Lung (tissue), 11 donors: ENCODE measurements at regions not wholly inside any gene's neighbourhood (a gene's known extent, or its start where the extent isn't known, plus 50 kb on each side); places are given as distances from the start of the nearest gene placed in this dataset.

Experiments
- ATAC-seq: fragments of 200-7000 bp; cut with Tn5 transposase; one replicate; pipeline ENCODE4 v1.9.1; 2020; ENCODE audit warnings: moderate number of reproducible peaks; ENCODE audit not compliant: insufficient read depth, low FRiP score
- DNase-seq, 3 donors: peaks; one replicate each; pipeline ENCODE4 v3.0.0-alpha.2; 2013 to 2017
- H3K27ac ChIP-seq, 2 donors: one replicate each; pipeline ENCODE4 v1.5.1; 2013; ENCODE audit warnings: mild to moderate bottlenecking in 2 of 2, moderate library complexity in 2 of 2, control low read depth in 1 of 2, inconsistent platforms in 1 of 2, low read depth in 1 of 2, low read length in 1 of 2
- H3K27me3 ChIP-seq, 3 donors: one replicate each; pipeline ENCODE4 v1.5.1; 2013; ENCODE audit warnings: low read length in 2 of 3; ENCODE audit not compliant: control insufficient read depth in 3 of 3, insufficient read depth in 3 of 3
- H3K36me3 ChIP-seq, 4 donors: one replicate each; pipeline ENCODE4 v1.5.1; 2013; ENCODE audit warnings: low read length in 4 of 4, mild to moderate bottlenecking in 1 of 4, moderate library complexity in 1 of 4; ENCODE audit not compliant: control insufficient read depth in 4 of 4, insufficient read depth in 4 of 4
- H3K4me1 ChIP-seq, 5 donors: one replicate each; pipeline ENCODE4 v1.5.1; 2013; ENCODE audit warnings: low read length in 5 of 5, mild to moderate bottlenecking in 2 of 5, moderate library complexity in 1 of 5; ENCODE audit not compliant: control insufficient read depth in 5 of 5, insufficient read depth in 5 of 5
- H3K4me3 ChIP-seq: one replicate; pipeline ENCODE4 v1.5.1; 2013; ENCODE audit warnings: mild to moderate bottlenecking, control low read depth, moderate library complexity
- H3K9ac ChIP-seq, 2 donors: one replicate each; pipeline ENCODE4 v1.5.1; 2013; ENCODE audit warnings: low read length in 2 of 2, control low read depth in 1 of 2; ENCODE audit not compliant: insufficient read depth in 1 of 2
- H3K9me3 ChIP-seq, 4 donors: one replicate each; pipeline ENCODE4 v1.5.1; 2013; ENCODE audit warnings: low read length in 3 of 4, mild to moderate bottlenecking in 1 of 4, moderate library complexity in 1 of 4; ENCODE audit not compliant: control insufficient read depth in 4 of 4, insufficient read depth in 3 of 4
- CTCF ChIP-seq: IDR thresholded peaks from 2 replicates; pipeline ENCODE4 v1.5.1; 2012; ENCODE audit warnings: mild to moderate bottlenecking; ENCODE audit errors: control extremely low read depth, extremely low read depth
- WGBS, 2 donors: extraction: QIAGEN DNeasy Blood & Tissue Kit; methylation state at CpG; one replicate each; pipeline ENCODE4 v1.1.7; 2013; 5-methylcytosine and 5-hydroxymethylcytosine counted together
- donor health status: control.
- donor health status: control.
- donor health status: Bipolar disorder and iron deficiency.
- donor health status: healthy.
- donor health status: DM: yes; HTN: yes; CAD: no.

- no peaks in the 10 kb centered on the region for H3K27me3 ChIP-seq
- H3K36me3 ChIP-seq: no peaks in the 10 kb centered on the region
- H3K4me1 ChIP-seq: peaks cover 0 to 5% (median 0%) of the 10 kb centered on the region in 5 donors
- 78 to 82% methylated on average over 10 of the region's 10 CpGs for WGBS, 2 donors
- peaks cover 0 to 8% (median 5%) of the 10 kb centered on the region in 4 donors for H3K9me3 ChIP-seq
- no peak for TF ChIP-seq CTCF
- no peak for ATAC-seq
- no peak for DNase-seq
- H3K4me3 ChIP-seq: no peak overlapping the region
- H3K27ac ChIP-seq: no peak overlapping the region
- H3K9ac ChIP-seq: no peak overlapping the region
Measured at GRCh38 chr7:155914341-155914740, 102.1 kb upstream of the SHH start.

- 83 to 85% methylated on average over 11 of the region's 11 CpGs for WGBS, 2 donors
- Histone ChIP-seq H3K9ac (no peak overlapping the region), H3K9me3 (peaks cover 0 to 8% (median 4%) of the 10 kb centered on the region in 4 donors), H3K36me3 (no peaks in the 10 kb centered on the region), H3K4me1 (peaks cover 0 to 1% (median 0%) of the 10 kb centered on the region in 5 donors), H3K27ac (no peak overlapping the region), H3K27me3 (no peaks in the 10 kb centered on the region), H3K4me3 (no peak overlapping the region)
- TF ChIP-seq CTCF: no peak
- DNase-seq (no peak), ATAC-seq (no peak)
Measured at GRCh38 chr7:155913719-155914118, 101.5 kb upstream of the SHH start.

- peaks cover 0 to 8% (median 3%) of the 10 kb centered on the region in 4 donors for H3K9me3 ChIP-seq
- H3K4me1 ChIP-seq: no peaks in the 10 kb centered on the region
- no peak overlapping the region for H3K9ac ChIP-seq
- 65 to 86% methylated on average over 7 of the region's 7 CpGs for WGBS, 2 donors
- no peaks in the 10 kb centered on the region for H3K27me3 ChIP-seq
- no peak for TF ChIP-seq CTCF
- H3K27ac ChIP-seq: no peak overlapping the region
- H3K36me3 ChIP-seq: no peaks in the 10 kb centered on the region
- DNase-seq: peak in 2 of 3 donors; percentile 45 to 71
- H3K4me3 ChIP-seq: no peak overlapping the region
- ATAC-seq: no peak
Measured at GRCh38 chr7:155913291-155913690, 101.0 kb upstream of the SHH start.

- H3K9ac ChIP-seq: no peak overlapping the region
- H3K27me3 ChIP-seq: no peaks in the 10 kb centered on the region
- TF ChIP-seq CTCF: no peak
- no peak for DNase-seq
- no peaks in the 10 kb centered on the region for H3K36me3 ChIP-seq
- H3K9me3 ChIP-seq: peaks cover 0 to 8% (median 3%) of the 10 kb centered on the region in 4 donors
- H3K27ac ChIP-seq: no peak overlapping the region
- WGBS, 2 donors: 81 to 84% methylated on average over 8 of the region's 8 CpGs
- no peak for ATAC-seq
- H3K4me1 ChIP-seq: peaks cover 0 to 8% (median 5%) of the 10 kb centered on the region in 5 donors
- no peak overlapping the region for H3K4me3 ChIP-seq
Measured at GRCh38 chr7:155911471-155912105, 99.3 kb upstream of the SHH start.
